Natural killer cell (primary cell): ENCODE measurements at regions not wholly inside any gene's neighbourhood (a gene's known extent, or its start where the extent isn't known, plus 50 kb on each side); places are given as distances from the start of the nearest gene placed in this dataset.

Source experiments
- ATAC-seq, 3 donors: fragments of 150-1000 bp in 2 of 3; fragments of 200-7000 bp in 1 of 3; cut with Tn5 transposase; 1 replicate in 1 of 3; 2 replicates in 2 of 3; pipeline ENCODE4 v1.10.0; 2021; ENCODE audit warnings: mild to moderate bottlenecking in 2 of 3, moderate library complexity in 2 of 3
- DNase-seq, 2 donors: peaks; one replicate each; pipeline versions ENCODE4 v3.0.0 to v3.0.0-alpha.2; 2013 to 2021; ENCODE audit warnings: mixed read lengths in 1 of 2
- H3K27ac ChIP-seq: one replicate; pipeline ENCODE4 v1.5.1; 2013; ENCODE audit warnings: mild to moderate bottlenecking, low read length
- H3K27me3 ChIP-seq: one replicate; pipeline ENCODE4 v1.6.1; 2013; ENCODE audit warnings: low read length; ENCODE audit not compliant: control insufficient read depth, insufficient read depth
- H3K36me3 ChIP-seq: one replicate; pipeline ENCODE4 v1.6.1; 2013; ENCODE audit warnings: low read length; ENCODE audit not compliant: control insufficient read depth, insufficient read depth
- H3K4me1 ChIP-seq: one replicate; pipeline ENCODE4 v1.6.1; 2013; ENCODE audit warnings: low read length; ENCODE audit not compliant: control insufficient read depth, insufficient read depth
- H3K4me3 ChIP-seq: one replicate; pipeline ENCODE4 v1.5.1; 2013; ENCODE audit warnings: low read length
- H3K9me3 ChIP-seq: one replicate; pipeline ENCODE4 v1.6.1; 2013; ENCODE audit warnings: low read length; ENCODE audit not compliant: control insufficient read depth, insufficient read depth
- H3K27ac Mint-ChIP-seq, 2 donors: one replicate each; pipeline ENCODE4 v1.8.0; 2022; ENCODE audit warnings: mild to moderate bottlenecking in 2 of 2, mixed read lengths in 2 of 2, moderate library complexity in 1 of 2
- H3K27me3 Mint-ChIP-seq, 2 donors: one replicate each; pipeline ENCODE4 v1.8.0; 2022; ENCODE audit warnings: low read depth in 2 of 2, mixed read lengths in 2 of 2
- H3K36me3 Mint-ChIP-seq: one replicate; pipeline ENCODE4 v1.8.0; 2022; ENCODE audit warnings: mixed read lengths
- H3K4me1 Mint-ChIP-seq, 2 donors: one replicate each; pipeline ENCODE4 v1.8.0; 2022; ENCODE audit warnings: mixed read lengths in 2 of 2
- H3K4me3 Mint-ChIP-seq: one replicate; pipeline ENCODE4 v1.8.0; 2022; ENCODE audit warnings: mild to moderate bottlenecking, moderate library complexity, mixed read lengths
- H3K9me3 Mint-ChIP-seq, 2 donors: one replicate each; pipeline ENCODE4 v1.8.0; 2022; ENCODE audit warnings: mixed read lengths in 2 of 2
- CTCF ChIP-seq: fragments of 200-600 bp; IDR thresholded peaks from one replicate; pipeline ENCODE4 v1.8.0; 2022; ENCODE audit warnings: antibody characterized with exemption
- WGBS: methylation state at CpG from one replicate; pipeline ENCODE4 v1.1.7; 2013; ENCODE audit warnings: missing lambda C conversion rate; ENCODE audit not compliant: insufficient coverage; 5-methylcytosine and 5-hydroxymethylcytosine counted together
- intact Hi-C: fragments of 100-400 bp; cut with micrococcal nuclease; formaldehyde crosslinking; loops from one replicate; pipeline ENCODE4 v1.14.2; 2022

- H3K27me3 Mint-ChIP-seq: no peaks in the 10 kb centered on the region
- Histone ChIP-seq H3K27ac (no peak overlapping the region), H3K36me3 (no peaks in the 10 kb centered on the region), H3K4me1 (no peaks in the 10 kb centered on the region), H3K27me3 (no peaks in the 10 kb centered on the region), H3K4me3 (no peak overlapping the region), H3K9me3 (no peaks in the 10 kb centered on the region)
- no peak for TF ChIP-seq CTCF
- H3K4me3 Mint-ChIP-seq: no peak overlapping the region
- H3K9me3 Mint-ChIP-seq: peaks cover 5 to 9% of the 10 kb centered on the region in 2 donors
- no peak for DNase-seq
- no peak overlapping the region for H3K27ac Mint-ChIP-seq
- H3K36me3 Mint-ChIP-seq: peaks cover 14% of the 10 kb centered on the region
- 94% methylated on average over 3 of the region's 3 CpGs for WGBS
- no peak for ATAC-seq
- intact Hi-C loops: no loop called here
- H3K4me1 Mint-ChIP-seq: no peaks in the 10 kb centered on the region
Observed at GRCh38 chr4:137981277-137981676, 260.9 kb downstream of the SLC7A11 start.

GRCh38 chr4:137980641-137981040 lies 261.5 kb downstream of the SLC7A11 start:
- no peak overlapping the region for H3K27ac ChIP-seq
- no peaks in the 10 kb centered on the region for H3K27me3 Mint-ChIP-seq
- no peaks in the 10 kb centered on the region for H3K4me1 ChIP-seq
- H3K9me3 ChIP-seq: no peaks in the 10 kb centered on the region
- H3K27me3 ChIP-seq: no peaks in the 10 kb centered on the region
- DNase-seq (no peak), ATAC-seq (no peak)
- H3K4me3 ChIP-seq: no peak overlapping the region
- intact Hi-C loops: no loop called here
- no peaks in the 10 kb centered on the region for H3K4me1 Mint-ChIP-seq
- no peak for TF ChIP-seq CTCF
- no peak overlapping the region for H3K27ac Mint-ChIP-seq
- H3K4me3 Mint-ChIP-seq: no peak overlapping the region
- H3K36me3 ChIP-seq: no peaks in the 10 kb centered on the region
- WGBS: 96% methylated on average over 2 of the region's 2 CpGs
- peaks cover 14% of the 10 kb centered on the region for H3K36me3 Mint-ChIP-seq
- peaks cover 5% of the 10 kb centered on the region in 2 donors for H3K9me3 Mint-ChIP-seq

- no peaks in the 10 kb centered on the region for H3K4me1 Mint-ChIP-seq
- H3K4me3 Mint-ChIP-seq: no peak overlapping the region
- Histone ChIP-seq H3K4me1 (no peaks in the 10 kb centered on the region), H3K36me3 (no peaks in the 10 kb centered on the region), H3K27ac (no peak overlapping the region), H3K4me3 (no peak overlapping the region), H3K9me3 (no peaks in the 10 kb centered on the region), H3K27me3 (no peaks in the 10 kb centered on the region)
- H3K36me3 Mint-ChIP-seq: peaks cover 14% of the 10 kb centered on the region
- 100% methylated on average over 1 of the region's 1 CpG for WGBS
- intact Hi-C loops: no loop called here
- peaks cover 5 to 8% of the 10 kb centered on the region in 2 donors for H3K9me3 Mint-ChIP-seq
- no peaks in the 10 kb centered on the region for H3K27me3 Mint-ChIP-seq
- ATAC-seq (no peak), DNase-seq (no peak)
- TF ChIP-seq CTCF: no peak
- H3K27ac Mint-ChIP-seq: no peak overlapping the region
Observed at GRCh38 chr4:137979938-137980337, 262.2 kb downstream of the SLC7A11 start.

GRCh38 chr4:137968956-137969678 lies 273.0 kb downstream of the SLC7A11 start:
- Mint-ChIP-seq H3K4me1 (no peaks in the 10 kb centered on the region), H3K27me3 (no peaks in the 10 kb centered on the region), H3K36me3 (peaks cover 15% of the 10 kb centered on the region), H3K4me3 (no peak overlapping the region), H3K27ac (no peak overlapping the region), H3K9me3 (peaks cover 16 to 23% of the 10 kb centered on the region in 2 donors)
- H3K27ac ChIP-seq: no peak overlapping the region
- intact Hi-C loops: no loop called here
- DNase-seq: no peak
- no peak for ATAC-seq
- no peaks in the 10 kb centered on the region for H3K27me3 ChIP-seq
- H3K36me3 ChIP-seq: no peaks in the 10 kb centered on the region
- 75% methylated on average over 2 of the region's 3 CpGs for WGBS
- H3K4me1 ChIP-seq: no peaks in the 10 kb centered on the region
- peaks cover 3% of the 10 kb centered on the region for H3K9me3 ChIP-seq
- TF ChIP-seq CTCF: no peak
- no peak overlapping the region for H3K4me3 ChIP-seq
